ENCODE measurements at regions not wholly inside any gene's neighbourhood (a gene's known extent, or its start where the extent isn't known, plus 50 kb on each side); places are given as distances from the start of the nearest gene placed in this dataset.

DNA sequence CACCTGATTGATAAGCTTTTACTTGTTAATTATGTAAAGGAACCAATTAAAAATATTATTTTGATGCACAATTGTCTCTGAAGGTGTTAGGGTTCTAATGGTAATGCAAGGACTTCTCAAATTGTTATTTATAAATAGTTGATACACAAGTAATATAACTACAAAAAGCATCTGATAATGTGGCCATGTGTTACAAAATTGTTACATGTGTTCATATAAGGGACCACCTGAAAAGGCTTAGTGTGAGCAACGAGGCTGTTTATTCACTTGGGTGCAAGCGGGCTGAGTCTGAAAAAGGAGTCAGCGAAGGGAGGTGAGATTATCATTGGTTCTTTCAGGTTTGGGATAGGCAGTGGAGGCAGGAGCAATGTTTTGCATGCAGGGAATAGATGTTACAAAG lies 421.9 kb upstream of the CADM2 start:
- Mint-ChIP-seq H3K4me1 (ENCODE audit: insufficient read depth, unreplicated experiment) (no peaks in the 10 kb centered on the region), H3K9me3 (ENCODE audit: unreplicated experiment) (peaks cover 18% of the 10 kb centered on the region), H3K27me3 (ENCODE audit: insufficient read depth, unreplicated experiment) (no peaks in the 10 kb centered on the region), H3K4me3 (ENCODE audit: unreplicated experiment) (no peak overlapping the region), H3K36me3 (ENCODE audit: insufficient read depth, unreplicated experiment) (no peaks in the 10 kb centered on the region), H3K27ac (ENCODE audit: low read depth, unreplicated experiment) (no peak overlapping the region)
- intact Hi-C loops (cut with micrococcal nuclease) = no loop called here
- TF ChIP-seq, protein P1, sequence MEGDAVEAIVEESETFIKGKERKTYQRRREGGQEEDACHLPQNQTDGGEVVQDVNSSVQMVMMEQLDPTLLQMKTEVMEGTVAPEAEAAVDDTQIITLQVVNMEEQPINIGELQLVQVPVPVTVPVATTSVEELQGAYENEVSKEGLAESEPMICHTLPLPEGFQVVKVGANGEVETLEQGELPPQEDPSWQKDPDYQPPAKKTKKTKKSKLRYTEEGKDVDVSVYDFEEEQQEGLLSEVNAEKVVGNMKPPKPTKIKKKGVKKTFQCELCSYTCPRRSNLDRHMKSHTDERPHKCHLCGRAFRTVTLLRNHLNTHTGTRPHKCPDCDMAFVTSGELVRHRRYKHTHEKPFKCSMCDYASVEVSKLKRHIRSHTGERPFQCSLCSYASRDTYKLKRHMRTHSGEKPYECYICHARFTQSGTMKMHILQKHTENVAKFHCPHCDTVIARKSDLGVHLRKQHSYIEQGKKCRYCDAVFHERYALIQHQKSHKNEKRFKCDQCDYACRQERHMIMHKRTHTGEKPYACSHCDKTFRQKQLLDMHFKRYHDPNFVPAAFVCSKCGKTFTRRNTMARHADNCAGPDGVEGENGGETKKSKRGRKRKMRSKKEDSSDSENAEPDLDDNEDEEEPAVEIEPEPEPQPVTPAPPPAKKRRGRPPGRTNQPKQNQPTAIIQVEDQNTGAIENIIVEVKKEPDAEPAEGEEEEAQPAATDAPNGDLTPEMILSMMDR (IDR thresholded peaks at IDR 0.05; ENCODE audit: unreplicated experiment) = no peak
- no TSS peak for BruUV-seq (replicated peaks)
- DNase-seq (ENCODE audit: unreplicated experiment) = no peak
- CTCF ChIA-PET = interaction anchor here (4.9 kb wide), 1 partner anchor 11 kb away, joined by 24 read pairs; no protein-coding TSS in a partner anchor
- POLR2A ChIA-PET = interaction anchor here (0.7 kb wide), 1 partner anchor 289 kb away, joined by 3 read pairs; no protein-coding TSS in a partner anchor

GRCh38 chr3:84538597-84538996 lies 420.2 kb upstream of the CADM2 start:
- H3K36me3 Mint-ChIP-seq (ENCODE audit: insufficient read depth, unreplicated experiment) = no peaks in the 10 kb centered on the region
- ChIA-PET CTCF (no interaction called here), POLR2A (no interaction called here)
- intact Hi-C loops (cut with micrococcal nuclease) = no loop called here
- DNase-seq (ENCODE audit: unreplicated experiment) = no peak
- H3K4me1 Mint-ChIP-seq (ENCODE audit: insufficient read depth, unreplicated experiment) = no peaks in the 10 kb centered on the region
- no peak overlapping the region for H3K4me3 Mint-ChIP-seq (ENCODE audit: unreplicated experiment)
- H3K27ac Mint-ChIP-seq (ENCODE audit: low read depth, unreplicated experiment) = no peak overlapping the region
- BruUV-seq (replicated peaks) = no TSS peak
- peaks cover 12% of the 10 kb centered on the region for H3K9me3 Mint-ChIP-seq (ENCODE audit: unreplicated experiment)
- TF ChIP-seq, protein P1 (IDR thresholded peaks at IDR 0.05; ENCODE audit: unreplicated experiment) = no peak
- no peaks in the 10 kb centered on the region for H3K27me3 Mint-ChIP-seq (ENCODE audit: insufficient read depth, unreplicated experiment)

- peaks cover 4% of the 10 kb centered on the region for H3K4me1 Mint-ChIP-seq (ENCODE audit: insufficient read depth, unreplicated experiment)
- H3K27ac Mint-ChIP-seq (ENCODE audit: low read depth, unreplicated experiment) = no peak overlapping the region
- ChIA-PET POLR2A (no interaction called here), CTCF (interaction anchor here (0.6 to 2.5 kb wide), 26 partner anchors 10 to 1818 kb away, joined by 3 to 24 read pairs (median 4); partner anchors contain the start of gene CADM2)
- TF ChIP-seq, protein P1 (IDR thresholded peaks at IDR 0.05; ENCODE audit: unreplicated experiment) = no peak
- no peaks in the 10 kb centered on the region for H3K9me3 Mint-ChIP-seq (ENCODE audit: unreplicated experiment)
- H3K36me3 Mint-ChIP-seq (ENCODE audit: insufficient read depth, unreplicated experiment) = no peaks in the 10 kb centered on the region
- no peaks in the 10 kb centered on the region for H3K27me3 Mint-ChIP-seq (ENCODE audit: insufficient read depth, unreplicated experiment)
- BruUV-seq (replicated peaks) = no TSS peak
- DNase-seq (ENCODE audit: unreplicated experiment) = no peak
- no peak overlapping the region for H3K4me3 Mint-ChIP-seq (ENCODE audit: unreplicated experiment)
- intact Hi-C loops (cut with micrococcal nuclease) = loop anchor here (5.0 to 10.0 kb wide), 3 partner anchors 408 to 1030 kb away; partner anchors contain the start of gene CADM2
Observed at GRCh38 chr3:84547207-84547606, 411.6 kb upstream of the CADM2 start.

GRCh38 chr3:84547971-84548970 lies 410.5 kb upstream of the CADM2 start:
- Mint-ChIP-seq H3K9me3 (ENCODE audit: unreplicated experiment) (no peaks in the 10 kb centered on the region), H3K36me3 (ENCODE audit: insufficient read depth, unreplicated experiment) (no peaks in the 10 kb centered on the region), H3K4me1 (ENCODE audit: insufficient read depth, unreplicated experiment) (peaks cover 4% of the 10 kb centered on the region), H3K4me3 (ENCODE audit: unreplicated experiment) (no peak overlapping the region), H3K27me3 (ENCODE audit: insufficient read depth, unreplicated experiment) (no peaks in the 10 kb centered on the region), H3K27ac (ENCODE audit: low read depth, unreplicated experiment) (no peak overlapping the region)
- POLR2A ChIA-PET = no interaction called here
- DNase-seq (ENCODE audit: unreplicated experiment) = peak; percentile 62
- TF ChIP-seq, protein P1 (IDR thresholded peaks at IDR 0.05; ENCODE audit: unreplicated experiment) = peak; percentile 57
- BruUV-seq (replicated peaks) = no TSS peak
- CTCF ChIA-PET = interaction anchor here (0.6 to 2.5 kb wide), 31 partner anchors 9 to 1817 kb away, joined by 3 to 24 read pairs (median 4); partner anchors contain the start of gene CADM2
- intact Hi-C loops (cut with micrococcal nuclease) = loop anchor here (1.0 to 10.0 kb wide), 5 partner anchors 225 to 1029 kb away; partner anchors contain the start of gene CADM2

All from MCF 10A (cell line).